LNCAP (cell line): ENCODE measurements at regions not wholly inside any gene's neighbourhood (a gene's known extent, or its start where the extent isn't known, plus 50 kb on each side); places are given as distances from the start of the nearest gene placed in this dataset.

ENCODE experiments used
- TF ChIP-seq, protein P1 (sequence below): fragments of 450-650 bp; IDR thresholded peaks from 2 replicates; pipeline ENCODE4 v1.5.1; 2017; ENCODE audit warnings: mild to moderate bottlenecking

DNA sequence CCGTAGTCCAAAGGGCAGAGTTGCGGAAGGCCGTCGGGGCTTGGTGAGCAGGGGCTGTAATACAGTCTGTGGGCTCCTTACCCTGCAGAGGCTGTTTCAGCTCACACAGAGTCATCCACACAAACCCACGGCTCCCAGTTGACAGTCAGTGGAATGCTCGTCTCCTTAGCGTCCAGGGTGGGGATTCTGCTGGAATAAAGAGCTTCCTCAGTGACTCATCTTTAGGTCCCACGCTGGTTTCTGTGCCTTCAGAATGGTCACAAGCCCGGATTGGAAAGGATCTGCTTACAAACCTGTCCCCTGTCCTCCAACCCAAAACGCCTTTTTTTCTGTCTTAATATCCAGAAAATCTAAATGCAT, 201.3 kb upstream of the TPM1 start:
- TF ChIP-seq, protein P1, sequence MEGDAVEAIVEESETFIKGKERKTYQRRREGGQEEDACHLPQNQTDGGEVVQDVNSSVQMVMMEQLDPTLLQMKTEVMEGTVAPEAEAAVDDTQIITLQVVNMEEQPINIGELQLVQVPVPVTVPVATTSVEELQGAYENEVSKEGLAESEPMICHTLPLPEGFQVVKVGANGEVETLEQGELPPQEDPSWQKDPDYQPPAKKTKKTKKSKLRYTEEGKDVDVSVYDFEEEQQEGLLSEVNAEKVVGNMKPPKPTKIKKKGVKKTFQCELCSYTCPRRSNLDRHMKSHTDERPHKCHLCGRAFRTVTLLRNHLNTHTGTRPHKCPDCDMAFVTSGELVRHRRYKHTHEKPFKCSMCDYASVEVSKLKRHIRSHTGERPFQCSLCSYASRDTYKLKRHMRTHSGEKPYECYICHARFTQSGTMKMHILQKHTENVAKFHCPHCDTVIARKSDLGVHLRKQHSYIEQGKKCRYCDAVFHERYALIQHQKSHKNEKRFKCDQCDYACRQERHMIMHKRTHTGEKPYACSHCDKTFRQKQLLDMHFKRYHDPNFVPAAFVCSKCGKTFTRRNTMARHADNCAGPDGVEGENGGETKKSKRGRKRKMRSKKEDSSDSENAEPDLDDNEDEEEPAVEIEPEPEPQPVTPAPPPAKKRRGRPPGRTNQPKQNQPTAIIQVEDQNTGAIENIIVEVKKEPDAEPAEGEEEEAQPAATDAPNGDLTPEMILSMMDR, result no peak

- TF ChIP-seq, protein P1, result no peak
Observed at GRCh38 chr15:62841891-62842559, 200.5 kb upstream of the TPM1 start.

- TF ChIP-seq, protein P1, result no peak
Observed at GRCh38 chr15:62843311-62843710, 199.2 kb upstream of the TPM1 start.

DNA sequence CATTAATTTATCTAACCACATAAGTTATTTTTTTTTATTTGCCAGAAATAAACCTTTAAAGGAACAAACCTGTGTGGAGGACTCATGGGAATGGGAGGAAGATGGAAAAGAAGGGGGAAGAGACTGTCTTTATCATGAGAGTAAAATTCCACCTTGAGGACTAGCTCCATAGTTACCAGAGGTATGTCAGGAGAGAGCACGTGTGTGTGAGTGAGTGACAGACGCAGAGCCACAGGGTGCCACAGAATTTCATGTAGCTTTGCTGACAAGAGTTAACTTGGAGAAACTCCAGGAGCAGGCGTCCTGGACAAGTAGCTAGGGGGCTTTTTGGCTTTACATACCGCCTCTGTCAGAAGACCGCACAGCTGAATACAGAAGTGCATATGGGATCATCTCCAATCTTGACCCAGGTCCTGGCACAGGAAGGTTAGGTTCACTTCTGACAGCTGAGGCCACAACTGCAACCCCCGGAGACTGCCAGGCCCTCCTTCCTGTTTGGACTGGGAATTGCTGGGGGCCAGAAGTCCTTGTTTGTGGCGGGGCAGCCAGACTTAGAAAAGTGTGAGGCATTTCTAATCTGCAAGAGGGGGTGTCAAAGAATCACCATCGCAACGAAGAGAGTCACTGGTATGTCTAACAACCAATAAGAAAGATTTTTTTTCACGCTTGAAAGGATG, 197.8 kb upstream of the TPM1 start:
- TF ChIP-seq, protein P1, result no peak

DNA sequence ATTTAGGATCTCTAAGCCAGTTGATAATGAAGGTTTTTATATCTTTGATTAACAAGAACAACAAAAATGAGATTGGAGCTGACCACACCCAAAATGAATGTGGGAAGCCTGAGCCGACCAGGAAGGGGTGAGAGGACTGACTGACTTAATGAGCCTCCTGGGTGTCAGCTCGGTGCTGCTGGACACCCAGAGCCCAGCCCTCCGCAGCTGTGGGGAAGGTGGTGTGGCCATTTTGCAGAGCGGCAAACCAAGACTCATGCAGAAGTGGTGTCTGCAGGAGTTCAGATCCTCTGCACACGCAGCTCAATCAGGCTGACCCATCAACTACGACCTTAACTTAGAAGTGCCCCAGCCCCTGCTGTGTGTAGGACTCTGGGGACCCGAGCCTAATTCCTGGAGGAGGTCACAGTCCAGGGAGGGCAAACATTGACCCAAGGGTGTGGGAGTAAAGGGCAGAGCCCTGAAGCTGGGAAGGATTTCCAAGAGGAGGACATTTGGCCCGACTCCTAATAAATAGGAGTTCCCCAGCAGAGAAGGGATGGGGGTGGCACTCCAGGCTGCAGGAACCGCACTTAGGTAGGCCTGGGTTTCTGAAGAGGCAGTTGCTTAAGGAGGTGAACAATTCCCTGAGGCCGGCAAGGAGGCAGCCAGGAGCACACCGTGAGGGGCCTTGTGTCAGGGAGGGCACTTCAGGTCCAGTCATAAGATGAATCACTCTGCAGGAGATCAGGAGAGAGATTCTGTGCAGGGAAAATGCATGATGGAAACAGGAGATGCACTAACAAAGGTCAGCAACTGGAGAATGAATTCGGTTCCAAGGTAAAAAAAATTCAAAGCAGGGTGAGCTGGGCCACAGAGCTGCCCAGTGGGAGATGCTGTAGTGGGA, 197.1 kb upstream of the TPM1 start:
- TF ChIP-seq, protein P1, result no peak

DNA sequence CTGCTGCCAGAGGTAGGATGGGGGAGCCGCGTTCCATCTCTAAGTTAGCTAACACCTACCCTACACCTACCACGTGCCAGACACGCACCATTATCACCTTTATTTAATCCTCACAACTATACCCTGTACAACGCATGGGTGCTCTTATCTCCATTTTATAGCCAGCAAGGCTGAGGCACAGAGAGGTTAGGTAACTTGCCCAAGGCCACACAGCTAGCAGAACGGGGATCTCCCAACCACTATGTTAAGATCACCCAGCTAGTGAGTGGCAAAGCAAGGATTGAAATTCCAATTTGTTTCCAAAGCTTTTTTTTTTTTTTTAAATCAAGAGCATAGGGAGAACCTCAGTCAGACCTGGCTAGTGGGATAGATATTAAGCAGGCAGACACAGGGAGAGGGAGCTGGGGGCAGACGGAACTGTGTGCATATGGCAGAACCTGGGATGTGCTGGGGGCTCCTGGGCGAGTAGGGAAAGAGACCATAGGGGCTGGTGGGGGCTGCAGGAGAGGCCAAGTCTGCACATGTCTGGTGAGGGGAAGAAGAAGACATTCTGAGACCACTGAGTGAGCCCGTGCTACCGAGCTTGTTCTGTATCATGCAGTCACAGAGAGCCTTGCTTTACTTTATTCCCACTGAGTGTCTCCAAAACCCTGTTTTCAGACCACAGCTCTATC, 196.3 kb upstream of the TPM1 start:
- TF ChIP-seq, protein P1, result no peak

GRCh38 chr15:62846805-62847495, 195.6 kb upstream of the TPM1 start:
- TF ChIP-seq, protein P1, result no peak
